T-helper 22 cell (primary cell): ENCODE measurements at regions not wholly inside any gene's neighbourhood (a gene's known extent, or its start where the extent isn't known, plus 50 kb on each side); places are given as distances from the start of the nearest gene placed in this dataset.

Source experiments
- DNase-seq: peaks from one replicate; pipeline ENCODE4 v3.0.0-alpha.2; 2020; ENCODE audit warnings: low read depth

DNA sequence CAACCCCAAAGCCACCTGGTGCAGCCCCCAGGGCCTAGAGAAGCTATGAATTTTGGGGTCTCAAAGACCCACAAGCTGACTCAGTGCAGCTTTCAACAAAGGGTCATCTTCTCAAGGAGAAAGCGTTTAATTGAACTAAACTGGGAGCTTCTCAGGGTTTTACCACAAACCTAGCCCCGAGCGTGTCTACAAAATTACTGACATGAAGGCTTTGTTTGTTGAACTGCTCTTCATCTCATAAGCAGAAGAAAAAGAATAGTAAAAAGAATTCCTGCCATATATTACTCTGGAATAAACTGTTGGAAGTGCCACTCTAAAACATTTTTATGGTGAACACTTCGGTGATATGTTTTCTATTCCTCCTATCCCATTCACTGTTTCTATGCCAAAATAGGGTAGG, 50.8 kb upstream of the INCENP start:
- DNase-seq: no peak

DNA sequence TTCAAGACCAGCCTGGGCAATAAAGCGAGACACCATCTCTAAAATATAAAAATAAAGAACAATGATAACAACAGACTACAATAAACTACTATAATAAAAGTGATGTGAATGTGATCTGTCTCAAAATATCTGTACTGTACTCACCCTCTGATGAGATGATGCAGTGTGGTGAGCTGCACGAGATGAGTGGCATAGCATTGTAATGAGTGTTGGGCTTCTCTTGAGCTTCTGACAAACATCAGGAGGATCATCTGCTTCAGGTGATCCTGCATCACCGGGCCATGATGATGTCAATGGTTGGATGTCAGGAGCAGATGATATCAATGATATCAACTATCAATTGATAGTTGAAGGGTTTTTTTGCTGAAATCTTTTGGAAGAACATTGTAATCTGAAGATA, 52.4 kb upstream of the INCENP start:
- no peak for DNase-seq

DNA sequence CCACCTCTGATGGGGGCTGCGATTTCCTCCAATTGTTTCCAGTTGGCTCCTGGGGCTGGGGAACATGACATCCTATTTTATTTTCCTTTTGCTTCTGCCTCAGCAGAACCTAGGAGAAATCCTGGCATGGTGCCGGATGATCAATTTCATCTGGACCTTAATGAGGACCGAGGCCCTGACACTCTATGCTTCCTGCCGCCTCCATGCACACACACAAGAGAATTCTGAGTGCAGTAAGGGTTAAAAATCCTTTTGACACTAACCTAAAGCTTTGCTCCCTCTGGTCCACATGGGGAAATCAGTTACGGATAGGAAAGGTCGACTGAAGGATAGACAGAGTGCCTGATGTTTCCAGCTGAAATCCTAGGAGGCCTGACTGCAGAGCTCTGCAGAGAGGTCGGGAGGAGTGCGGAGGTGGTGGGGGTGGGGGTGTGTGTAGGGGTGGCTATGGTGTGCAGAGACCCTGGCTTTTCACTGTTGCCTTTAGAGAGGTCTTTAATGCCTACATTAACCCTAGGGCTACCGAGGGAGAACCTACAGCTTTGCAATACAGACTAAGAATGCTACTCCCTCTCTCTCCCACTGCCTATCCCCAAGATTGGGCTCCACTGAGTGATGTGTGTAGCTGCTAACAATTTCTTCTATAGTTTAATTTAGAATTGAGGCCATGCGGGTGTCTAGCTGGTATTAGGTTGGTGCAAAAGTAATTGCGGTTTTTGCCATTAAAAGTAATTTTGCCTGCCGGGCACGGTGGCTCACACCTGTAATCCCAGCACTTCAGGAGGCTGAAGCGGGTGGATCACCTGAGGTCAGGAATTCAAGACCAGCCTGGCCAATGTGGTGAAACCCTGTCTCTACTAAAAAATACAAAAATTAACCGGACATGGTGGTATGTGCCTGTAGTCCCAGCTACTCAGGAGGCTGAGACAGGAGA, 53.6 kb upstream of the INCENP start:
- DNase-seq: no peak

- no peak for DNase-seq
Observed at GRCh38 chr11:62069374-62069773, 54.4 kb upstream of the INCENP start.

DNA sequence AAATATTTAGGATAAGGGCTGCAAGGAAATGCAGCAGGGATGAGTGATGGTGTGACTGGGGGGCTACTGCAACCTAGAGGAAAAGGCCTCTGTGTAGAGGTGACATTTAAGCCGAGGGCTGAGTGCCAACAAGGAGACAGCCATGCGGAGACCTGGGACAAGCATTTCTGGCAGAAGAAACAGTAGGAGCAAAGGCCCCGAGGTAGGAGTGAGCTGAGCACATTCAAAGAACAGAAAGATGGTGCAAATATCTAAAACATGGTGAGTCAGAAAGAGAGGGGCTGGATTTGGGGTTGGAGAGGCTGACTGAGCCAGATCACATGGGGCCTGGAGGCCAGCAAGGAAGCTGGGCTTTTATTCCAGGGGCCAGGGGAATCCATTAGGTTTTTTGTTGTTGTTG, 55.1 kb upstream of the INCENP start:
- DNase-seq: no peak

DNA sequence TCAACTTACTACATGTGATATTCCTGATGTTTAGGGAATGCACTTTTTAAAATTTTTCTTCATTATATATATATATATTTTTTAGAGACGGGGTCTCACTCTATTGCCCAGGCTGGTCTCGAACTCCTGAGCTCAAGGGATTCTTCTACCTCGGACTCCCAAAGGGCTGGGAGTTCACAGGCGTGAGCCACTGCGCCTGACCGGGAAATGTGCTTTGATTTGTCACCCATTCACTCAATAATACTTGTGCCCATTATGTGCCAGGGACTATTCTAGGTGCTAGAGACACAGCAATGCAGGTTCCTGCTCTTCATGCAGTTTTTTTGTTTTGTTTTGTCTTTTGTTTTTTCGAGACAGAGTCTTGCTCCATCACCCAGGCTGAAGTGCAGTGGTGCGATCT, 56.1 kb upstream of the INCENP start:
- no peak for DNase-seq

DNA sequence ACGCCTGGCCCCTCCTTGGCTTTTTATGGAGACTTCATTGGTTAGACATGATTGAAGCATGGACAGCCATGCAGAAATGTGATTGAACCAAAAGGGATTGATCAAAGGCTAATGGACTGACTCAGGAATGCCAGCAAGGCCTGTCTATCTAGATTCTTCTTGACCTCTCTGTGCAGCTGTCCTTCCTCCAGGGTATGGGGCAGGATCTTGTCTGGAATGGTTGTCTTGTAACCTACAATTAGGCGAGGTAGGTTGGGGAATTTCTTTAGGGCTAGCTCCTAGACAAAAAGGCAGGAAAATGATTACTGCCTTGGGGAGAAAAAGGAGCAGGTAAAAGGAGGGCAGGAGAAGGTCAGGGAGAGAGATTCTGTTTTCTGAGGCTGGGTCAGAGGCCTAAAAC, 59.6 kb upstream of the INCENP start:
- DNase-seq: no peak

DNA sequence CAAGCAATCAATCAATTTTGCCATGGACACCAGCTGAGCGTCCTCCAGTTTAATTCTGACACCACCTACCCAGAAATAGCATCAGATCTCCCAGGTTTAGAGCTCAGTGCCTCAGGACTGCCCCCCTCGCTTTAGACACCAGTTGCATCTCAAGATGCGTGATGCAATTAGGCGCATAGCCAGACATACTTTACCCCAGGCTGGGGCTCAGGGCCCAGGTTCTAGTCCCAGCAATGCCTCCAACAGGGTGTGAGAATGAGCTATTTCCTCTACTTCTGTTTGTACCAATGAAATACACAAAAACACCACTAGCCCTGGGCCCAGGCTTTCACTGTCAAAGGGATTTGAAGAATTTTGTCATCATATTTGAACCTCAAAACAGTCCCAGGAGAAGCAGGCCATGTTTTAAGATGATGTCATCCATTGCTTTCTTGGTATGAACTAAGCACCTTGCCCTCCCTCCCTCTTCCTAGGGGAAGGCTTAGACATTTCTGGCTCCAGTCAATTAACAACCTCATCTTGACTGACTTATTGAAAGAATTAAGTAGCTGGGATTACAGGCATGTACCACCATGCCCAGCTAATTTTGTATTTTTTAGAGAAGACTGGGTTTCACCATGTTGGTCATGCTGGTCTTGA, 61.5 kb upstream of the INCENP start:
- no peak for DNase-seq

- DNase-seq: no peak
Observed at GRCh38 chr11:62061356-62062222, 62.2 kb upstream of the INCENP start.

GRCh38 chr11:62057069-62057468, 66.7 kb upstream of the INCENP start:
- DNase-seq: no peak

DNA sequence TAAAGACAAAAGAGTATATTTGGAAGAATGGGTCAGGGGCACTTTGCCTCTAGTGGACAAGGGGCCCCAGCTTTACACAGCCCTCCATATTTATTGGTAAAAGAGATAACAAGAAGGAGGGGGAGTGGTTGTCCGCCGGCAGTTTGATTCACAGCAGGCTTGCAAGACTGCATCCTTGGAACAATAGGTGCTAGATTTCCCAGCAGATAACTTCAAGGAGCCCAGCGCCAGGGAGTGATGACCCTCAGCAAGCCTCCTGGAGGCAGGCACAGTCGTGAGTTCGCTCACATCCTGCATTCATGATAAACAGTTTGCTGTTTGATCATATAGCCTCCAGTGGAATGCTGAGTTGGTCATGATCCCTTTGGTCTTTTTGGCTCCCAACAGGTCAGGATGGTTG, 67.8 kb upstream of the INCENP start:
- no peak for DNase-seq

- no peak for DNase-seq
Observed at GRCh38 chr11:62054484-62055121, 69.2 kb upstream of the INCENP start.

DNA sequence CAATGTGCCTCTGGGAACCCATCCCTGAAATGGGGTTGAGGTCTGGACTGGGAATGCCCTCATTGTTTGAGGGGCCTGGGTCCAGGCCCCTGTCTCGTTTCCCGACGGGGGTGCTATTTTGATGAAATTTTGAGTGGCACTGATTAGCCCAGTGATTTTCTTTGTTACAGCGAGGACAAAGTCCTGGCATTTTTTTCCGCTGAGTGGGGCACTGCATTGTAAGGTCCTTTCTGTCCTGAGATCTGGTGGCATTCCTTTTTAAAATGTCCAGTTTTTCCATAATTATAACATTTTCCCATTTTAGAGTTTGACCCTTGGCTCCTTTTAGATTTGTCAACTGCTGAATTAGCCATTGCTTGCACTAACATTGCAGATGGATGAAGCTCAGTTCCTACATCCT, 69.7 kb upstream of the INCENP start:
- no peak for DNase-seq

DNA sequence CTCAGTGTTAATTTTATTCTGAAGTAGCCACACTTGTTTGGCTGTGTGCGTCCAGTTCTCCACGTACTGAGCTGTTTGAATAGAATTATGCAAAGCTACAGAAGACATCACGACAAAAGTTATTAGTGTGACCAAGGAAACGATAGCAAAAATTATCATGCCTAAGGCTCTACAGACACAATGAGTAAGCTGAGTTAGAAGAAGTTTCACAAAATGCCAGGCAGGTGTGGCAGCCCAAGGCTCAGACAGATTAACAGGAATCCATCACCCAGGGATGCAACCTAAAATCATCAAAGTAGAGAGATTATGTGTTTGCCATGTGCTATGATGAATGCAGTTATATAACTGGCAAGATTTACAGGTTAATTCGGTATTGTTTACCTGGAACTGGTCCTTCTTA, 73.1 kb upstream of the INCENP start:
- DNase-seq: no peak

DNA sequence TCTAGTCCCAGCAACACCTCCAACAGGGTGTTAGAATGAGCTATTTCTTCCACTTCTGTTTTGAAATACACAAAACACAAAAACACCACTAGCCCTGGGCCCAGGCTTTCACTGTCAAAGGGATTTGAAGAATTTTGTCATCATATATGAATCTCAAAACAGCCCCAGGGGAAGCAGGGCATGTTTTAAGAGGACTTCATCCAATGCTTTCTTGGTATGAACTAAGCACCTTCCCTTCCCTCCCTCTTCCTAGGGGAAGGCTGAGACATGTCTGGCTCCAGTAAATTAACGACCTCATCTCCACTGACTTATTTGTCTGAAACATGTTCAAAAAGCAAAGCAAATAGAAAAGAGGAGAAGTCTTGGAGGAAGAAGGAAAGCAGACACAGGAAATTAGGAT, 75.7 kb upstream of the INCENP start:
- DNase-seq: no peak

DNA sequence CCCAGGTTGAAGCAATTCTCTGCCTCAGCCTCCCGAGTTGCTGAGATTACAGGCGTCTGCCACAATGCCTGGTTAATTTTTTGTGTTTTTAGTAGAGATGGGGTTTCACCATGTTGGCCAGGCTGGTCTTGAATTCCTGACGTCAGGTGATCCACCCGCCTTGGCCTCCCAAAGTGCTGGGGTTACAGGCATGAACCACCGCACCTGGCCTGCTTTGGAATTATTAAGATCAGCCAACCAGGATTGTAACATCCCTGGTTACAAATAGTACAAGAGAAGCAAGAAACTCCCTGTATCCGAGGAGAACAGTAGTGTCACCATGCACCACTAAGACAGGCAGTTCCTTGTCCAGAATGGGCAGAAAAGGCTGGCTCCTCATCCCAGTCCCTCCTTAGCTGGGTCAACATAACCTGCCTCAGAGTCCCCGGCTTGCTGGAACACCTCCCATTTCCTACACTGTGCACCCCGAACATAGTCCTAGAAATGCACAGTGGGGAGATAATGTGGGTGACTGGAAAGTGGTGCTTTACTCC, 77.2 kb upstream of the INCENP start:
- no peak for DNase-seq

DNA sequence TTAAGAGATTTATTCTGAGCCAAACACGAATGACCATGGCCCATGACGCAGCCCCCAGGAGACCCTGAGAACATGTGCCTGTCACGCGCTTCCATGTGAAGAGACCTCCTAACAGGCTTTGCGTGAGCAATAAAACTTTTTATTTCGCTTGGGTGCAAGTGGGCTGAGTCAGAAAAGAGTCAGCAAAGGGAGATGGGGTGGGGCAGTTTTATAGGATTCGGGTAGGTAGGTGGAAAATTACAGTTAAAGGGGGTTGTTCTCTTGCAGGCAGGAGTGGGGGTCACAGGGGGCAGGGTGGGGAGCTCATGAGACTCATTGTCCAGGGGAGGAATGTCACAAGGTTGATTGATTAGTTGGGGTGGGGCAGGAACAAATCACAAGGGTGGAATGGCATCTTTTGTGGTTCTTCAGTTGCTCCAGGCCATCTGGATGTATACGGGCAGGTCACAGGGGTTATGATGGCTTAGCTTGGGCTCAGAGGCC, 77.2 kb upstream of the FTH1 start:
- DNase-seq: no peak

DNA sequence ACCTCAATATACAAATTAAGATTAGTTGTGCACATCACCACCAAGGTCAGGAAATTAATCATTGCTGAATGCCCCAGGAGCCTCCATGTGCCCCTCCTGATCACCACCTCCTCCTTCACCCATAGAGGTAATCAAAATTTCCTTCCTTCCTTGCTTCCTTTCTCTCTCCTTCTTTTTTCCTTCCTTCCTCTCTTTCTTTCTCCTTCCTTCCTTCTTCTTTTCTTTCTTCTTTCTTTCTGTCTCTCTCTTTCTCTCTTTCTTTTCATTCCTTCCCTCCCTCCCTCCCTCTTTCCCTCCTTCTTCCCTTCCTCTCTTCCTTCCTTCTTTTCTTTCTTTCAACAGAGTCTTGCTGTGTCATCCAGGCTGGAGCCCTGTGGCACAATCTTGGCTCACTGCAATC, 67.9 kb upstream of the FTH1 start:
- DNase-seq: no peak

DNA sequence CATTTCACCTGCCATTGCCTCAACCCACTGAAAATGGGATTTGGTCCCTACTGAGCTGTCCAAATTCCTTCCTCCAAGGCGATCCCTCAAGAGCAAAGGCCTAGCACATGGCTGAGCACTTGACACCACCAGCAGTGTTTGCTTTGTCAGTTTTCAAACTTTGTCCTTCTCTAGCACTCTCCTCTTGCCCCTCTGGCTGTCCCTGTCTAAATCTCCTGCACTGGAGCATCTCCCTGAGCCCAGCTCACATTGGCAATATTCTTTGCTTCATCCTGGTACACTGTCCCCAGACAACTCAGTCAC, 66.6 kb upstream of the FTH1 start:
- no peak for DNase-seq

DNA sequence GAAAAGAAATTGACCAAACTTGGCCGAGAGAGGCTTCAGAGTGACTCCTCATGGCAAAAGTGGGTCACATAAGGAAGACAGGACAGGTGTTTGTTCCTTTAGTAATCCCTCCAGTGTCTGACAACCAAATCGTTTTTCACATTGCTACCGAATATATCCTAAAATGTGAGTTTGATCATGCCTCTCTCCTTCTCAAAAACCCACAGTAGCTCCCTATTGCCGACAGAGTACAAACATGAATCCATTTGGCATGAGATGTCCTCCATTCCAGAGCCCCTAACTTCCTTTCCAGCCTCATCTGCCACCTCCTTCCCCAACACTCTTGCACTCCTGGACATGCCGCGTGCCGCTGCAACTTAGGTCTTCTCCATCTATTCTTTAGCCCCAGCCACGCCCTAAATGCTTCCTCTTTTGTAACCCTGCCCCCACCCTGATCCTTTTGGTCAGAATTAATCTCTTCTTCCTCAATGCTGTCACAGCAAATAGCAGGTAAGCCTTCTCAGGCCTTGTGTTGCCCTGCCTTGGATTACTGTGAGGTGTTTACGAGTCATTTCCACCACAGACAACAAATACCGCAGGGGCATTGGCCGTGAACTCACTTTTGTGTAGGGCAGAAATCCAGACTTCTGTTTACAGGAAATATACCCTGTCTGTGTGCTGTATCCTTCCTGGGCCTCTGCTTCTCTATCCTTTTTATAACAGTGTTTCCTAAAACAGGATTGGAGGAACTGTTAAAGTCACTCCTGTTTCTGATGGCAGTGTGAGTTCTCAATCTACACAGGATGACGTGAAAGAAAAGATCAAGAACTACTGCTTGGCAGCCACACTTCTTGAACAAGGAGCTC, 66.0 kb upstream of the FTH1 start:
- no peak for DNase-seq

- no peak for DNase-seq
Observed at GRCh38 chr11:62030071-62030684, 62.7 kb upstream of the FTH1 start.
